Kidney (tissue), 13 donors: ENCODE measurements at regions not wholly inside any gene's neighbourhood (a gene's known extent, or its start where the extent isn't known, plus 50 kb on each side); places are given as distances from the start of the nearest gene placed in this dataset.

Source experiments
- DNase-seq, 5 donors: peaks; one replicate each; pipeline ENCODE4 v3.0.0-alpha.2; 2013 to 2020
- FAIRE-seq: peaks from 2 replicates; lab custom pipeline; 2012; peaks lifted over from hg19 to GRCh38; lab: Jason Lieb, UNC
- H3K27ac ChIP-seq, 2 donors: one replicate each; pipeline ENCODE4 v1.7.0; 2013; ENCODE audit warnings: low read depth in 2 of 2, low read length in 2 of 2, inconsistent platforms in 1 of 2
- H3K27me3 ChIP-seq: one replicate; pipeline ENCODE4 v1.7.1; 2013; ENCODE audit warnings: low read length, inconsistent platforms; ENCODE audit not compliant: control insufficient read depth, insufficient read depth
- H3K36me3 ChIP-seq, 3 donors: one replicate each; pipeline versions ENCODE4 v1.7.0 to v1.7.1; 2013; ENCODE audit warnings: low read length in 3 of 3, control low read depth in 1 of 3, inconsistent platforms in 1 of 3; ENCODE audit not compliant: insufficient read depth in 3 of 3, control insufficient read depth in 2 of 3
- H3K4me1 ChIP-seq, 3 donors: one replicate each; pipeline versions ENCODE4 v1.7.0 to v1.7.1; 2013; ENCODE audit warnings: low read length in 3 of 3, inconsistent platforms in 1 of 3, low read depth in 1 of 3; ENCODE audit not compliant: control insufficient read depth in 2 of 3, insufficient read depth in 2 of 3
- H3K4me3 ChIP-seq, 3 donors: one replicate each; pipeline versions ENCODE4 v1.7.0 to v1.8.1; 2013; ENCODE audit warnings: low read length in 3 of 3, control low read depth in 1 of 3, inconsistent platforms in 1 of 3
- H3K9ac ChIP-seq, 3 donors: one replicate each; pipeline versions ENCODE4 v1.7.0 to v1.7.1; 2013; ENCODE audit warnings: low read length in 3 of 3, control low read depth in 1 of 3, inconsistent platforms in 1 of 3
- H3K9me3 ChIP-seq, 3 donors: one replicate each; pipeline versions ENCODE4 v1.7.0 to v1.7.1; 2013; ENCODE audit warnings: low read length in 3 of 3, control low read depth in 1 of 3, inconsistent platforms in 1 of 3; ENCODE audit not compliant: control insufficient read depth in 2 of 3, insufficient read depth in 1 of 3
- CTCF ChIP-seq: IDR thresholded peaks from 3 replicates; pipeline ENCODE4 v1.5.1; 2012; ENCODE audit warnings: mild to moderate bottlenecking, moderate library complexity, borderline replicate concordance; ENCODE audit not compliant: insufficient read depth; ENCODE audit errors: extremely low read depth
- intact Hi-C: fragments of 100-400 bp; cut with DNase I; formaldehyde crosslinking; loops from one replicate; pipeline ENCODE4 v1.11.1; 2022
- donor health status: control.
- donor health status: control.
- donor health status: control.
- donor health status: control.
- donor health status: control.
- donor health status: DM: yes; HTN: yes; CAD: no.
- donor health status: Normal renal cell carcinoma (clear cell type).

- Histone ChIP-seq H3K36me3 (no peaks in the 10 kb centered on the region), H3K4me3 (no peak overlapping the region), H3K9me3 (no peaks in the 10 kb centered on the region), H3K9ac (no peak overlapping the region), H3K27me3 (no peaks in the 10 kb centered on the region), H3K27ac (no peak overlapping the region), H3K4me1 (no peaks in the 10 kb centered on the region)
- FAIRE-seq = no peak
- DNase-seq = no peak
- no peak for TF ChIP-seq CTCF
- intact Hi-C loops = no loop called here
Measured at GRCh38 chr6:4553387-4553786, 222.8 kb upstream of the CDYL start.

GRCh38 chr6:4550227-4550597 is 226.0 kb upstream of the CDYL start:
- Histone ChIP-seq H3K9ac (no peak overlapping the region), H3K27ac (no peak overlapping the region), H3K4me3 (no peak overlapping the region), H3K9me3 (no peaks in the 10 kb centered on the region), H3K27me3 (no peaks in the 10 kb centered on the region), H3K4me1 (no peaks in the 10 kb centered on the region), H3K36me3 (no peaks in the 10 kb centered on the region)
- TF ChIP-seq CTCF = no peak
- DNase-seq = no peak
- intact Hi-C loops = no loop called here
- FAIRE-seq = no peak

- TF ChIP-seq CTCF = no peak
- FAIRE-seq (no peak), DNase-seq (no peak)
Measured at GRCh38 chr6:4549556-4550226, 226.5 kb upstream of the CDYL start.

GRCh38 chr6:4545893-4546292 is 230.3 kb upstream of the CDYL start:
- TF ChIP-seq CTCF = no peak
- no peak overlapping the region for H3K4me3 ChIP-seq
- DNase-seq (no peak), FAIRE-seq (no peak)
- intact Hi-C loops = no loop called here
- no peak overlapping the region for H3K27ac ChIP-seq
- H3K36me3 ChIP-seq = no peaks in the 10 kb centered on the region
- no peaks in the 10 kb centered on the region for H3K4me1 ChIP-seq
- H3K27me3 ChIP-seq = no peaks in the 10 kb centered on the region
- no peak overlapping the region for H3K9ac ChIP-seq
- H3K9me3 ChIP-seq = peaks cover 0 to 2% (median 0%) of the 10 kb centered on the region in 3 donors

More at GRCh38 chr6:4549556-4550226, 226.5 kb upstream of the CDYL start:
- no peak overlapping the region for H3K9ac ChIP-seq
- H3K27ac ChIP-seq = no peak overlapping the region
- H3K4me1 ChIP-seq = no peaks in the 10 kb centered on the region
- intact Hi-C loops = no loop called here
- no peaks in the 10 kb centered on the region for H3K9me3 ChIP-seq
- H3K36me3 ChIP-seq = no peaks in the 10 kb centered on the region
- no peak overlapping the region for H3K4me3 ChIP-seq
- no peaks in the 10 kb centered on the region for H3K27me3 ChIP-seq
